Limb (tissue), 2 donors: ENCODE measurements at regions not wholly inside any gene's neighbourhood (a gene's known extent, or its start where the extent isn't known, plus 50 kb on each side); places are given as distances from the start of the nearest gene placed in this dataset.
A peak's percentile ranks its signal among the peaks of the same experiment; 100 is the strongest.
"Not testable (repeated sequence)": the region's sequence is repeated elsewhere in the genome, so short reads cannot be mapped to it uniquely, and the experiment has no call there.

Source experiments
- DNase-seq, 2 donors: peaks; one replicate each; pipeline ENCODE4 v3.0.0-alpha.2; 2016; ENCODE audit errors: extremely low spot score in 2 of 2

DNA sequence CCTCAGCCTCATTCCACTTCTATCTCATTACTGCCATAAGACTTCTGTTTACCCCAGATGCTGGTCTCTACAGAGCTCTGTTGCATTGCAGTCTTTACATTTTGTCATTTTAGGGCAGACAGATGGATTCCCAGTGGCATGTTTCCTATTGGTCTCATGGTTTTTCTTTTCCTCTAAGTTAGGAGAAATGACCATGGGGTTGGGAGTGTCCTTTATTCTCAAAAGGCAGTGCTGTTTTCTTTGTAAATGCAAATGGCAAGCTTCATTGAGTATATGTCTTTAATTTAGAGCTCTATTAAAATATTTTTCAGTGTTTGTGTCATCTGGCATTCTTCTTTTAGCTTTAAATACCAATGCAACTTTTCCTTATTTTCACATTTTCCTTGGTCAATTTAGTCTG lies 57.0 kb downstream of the MSTN start:
- no peak for DNase-seq

GRCh38 chr2:189999661-190000060 lies 62.9 kb downstream of the MSTN start:
- DNase-seq: no peak

DNA sequence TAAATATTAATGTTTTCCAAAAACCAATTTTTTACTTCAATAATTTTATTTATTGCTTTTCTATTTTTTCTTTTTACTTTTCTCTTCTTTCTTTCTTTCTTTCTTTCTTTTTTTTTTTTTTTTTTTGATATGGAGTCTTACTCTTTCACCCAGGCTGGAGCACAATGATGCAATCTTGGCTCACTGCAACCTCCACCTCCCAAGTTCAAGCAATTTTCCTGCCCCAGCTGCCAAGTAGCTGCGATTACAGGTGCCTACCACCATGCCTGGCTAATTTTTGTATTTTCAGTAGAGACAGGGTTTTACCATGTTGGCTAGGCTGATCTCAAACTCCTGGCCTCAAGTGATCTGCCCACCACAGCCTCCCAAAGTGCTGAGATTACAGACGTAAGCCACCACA lies 63.9 kb downstream of the MSTN start:
- DNase-seq: not testable (repeated sequence)

DNA sequence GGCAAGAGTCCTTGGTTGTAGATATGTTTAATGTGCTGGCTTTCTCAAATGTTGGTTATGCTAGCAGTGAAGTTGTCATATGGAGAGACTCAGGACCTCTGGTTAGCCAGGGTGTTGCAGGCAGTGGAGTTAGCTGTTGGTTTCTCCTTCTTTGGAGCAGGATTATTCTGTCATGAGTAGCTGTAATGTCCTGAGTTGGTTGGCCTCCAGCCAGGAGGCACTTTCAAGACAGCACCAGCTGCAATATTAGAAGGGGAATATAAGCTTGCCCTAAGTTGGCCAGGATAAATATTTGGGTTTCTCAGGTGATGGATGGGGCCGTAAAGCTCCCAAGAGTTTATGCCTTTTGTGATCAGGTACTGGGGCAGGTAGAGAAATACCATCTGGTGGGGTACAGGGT lies 65.5 kb downstream of the MSTN start:
- DNase-seq: no peak

DNA sequence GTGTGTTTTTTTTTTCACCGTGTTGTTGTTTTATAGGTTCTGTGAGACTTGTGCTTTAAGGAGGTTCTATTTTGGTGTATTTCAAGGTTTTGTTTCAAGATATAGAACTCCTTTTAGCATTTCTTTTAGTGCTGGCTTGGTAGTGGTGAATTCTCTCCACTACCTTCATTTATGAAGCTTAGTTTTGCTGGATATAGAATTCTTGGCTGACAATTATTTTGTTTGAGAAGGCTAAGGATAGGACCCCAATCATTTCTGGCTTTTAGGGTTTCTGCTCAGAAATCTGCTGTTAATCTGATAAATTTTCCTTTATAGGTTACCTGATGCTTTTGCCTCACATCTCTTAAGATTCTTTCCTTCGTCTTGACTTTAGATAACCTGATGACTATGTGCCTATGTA lies 66.8 kb downstream of the MSTN start:
- no peak for DNase-seq

- DNase-seq: no peak
Measured at GRCh38 chr2:189982780-189983394, 79.6 kb downstream of the MSTN start.

- no peak for DNase-seq
Measured at GRCh38 chr2:189982087-189982486, 80.4 kb downstream of the MSTN start.

- not testable (repeated sequence) for DNase-seq
Measured at GRCh38 chr2:189976488-189976887, 86.0 kb downstream of the MSTN start.

GRCh38 chr2:189960346-189960745 lies 102.2 kb downstream of the MSTN start:
- no peak for DNase-seq

- peak in 1 of 2 donors; percentile 64 for DNase-seq
Measured at GRCh38 chr2:189959450-189959849, 103.1 kb downstream of the MSTN start.

DNA sequence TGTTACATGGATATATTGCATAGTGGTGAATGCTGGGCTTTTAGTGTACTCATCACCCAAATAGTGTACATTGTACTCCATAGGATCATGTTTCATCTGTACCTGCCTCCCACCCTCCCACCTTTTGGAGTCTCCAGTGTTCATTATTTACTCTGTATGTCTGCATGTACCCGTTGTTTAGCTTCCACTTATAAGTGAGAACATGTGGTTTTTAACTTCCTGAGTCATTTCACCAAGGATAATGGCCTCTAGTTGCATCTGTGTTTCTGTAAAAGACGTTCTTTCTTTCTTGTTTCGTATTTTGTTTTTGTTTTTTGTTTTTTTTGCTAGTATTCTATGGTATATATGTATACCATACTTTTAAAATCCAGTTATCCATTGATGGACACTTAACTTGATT lies 107.5 kb downstream of the MSTN start:
- DNase-seq: no peak

- no peak for DNase-seq
Measured at GRCh38 chr2:189952536-189953109, 109.9 kb downstream of the MSTN start.

GRCh38 chr2:189951791-189952535 lies 110.6 kb downstream of the MSTN start:
- DNase-seq: no peak

GRCh38 chr2:189943009-189943408 lies 119.5 kb downstream of the MSTN start:
- no peak for DNase-seq

DNA sequence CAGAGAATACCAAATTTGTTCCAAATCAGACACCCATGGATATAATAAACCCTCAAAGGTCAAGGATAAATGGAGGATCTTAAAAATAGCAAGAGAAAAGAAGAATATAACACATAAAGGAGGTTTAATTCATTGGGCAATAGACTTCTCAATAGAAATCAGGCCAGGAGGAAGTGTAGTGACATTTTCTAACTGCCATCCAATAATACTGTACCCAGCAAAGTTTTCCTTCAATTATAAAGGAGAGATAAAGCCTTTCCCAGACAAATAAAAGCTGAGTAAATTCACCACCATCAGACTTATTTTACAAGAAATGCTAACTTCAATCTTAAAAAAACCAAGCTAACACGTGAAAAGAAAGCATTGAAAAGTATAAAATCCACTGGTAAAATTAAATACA lies 121.6 kb downstream of the MSTN start:
- no peak for DNase-seq

DNA sequence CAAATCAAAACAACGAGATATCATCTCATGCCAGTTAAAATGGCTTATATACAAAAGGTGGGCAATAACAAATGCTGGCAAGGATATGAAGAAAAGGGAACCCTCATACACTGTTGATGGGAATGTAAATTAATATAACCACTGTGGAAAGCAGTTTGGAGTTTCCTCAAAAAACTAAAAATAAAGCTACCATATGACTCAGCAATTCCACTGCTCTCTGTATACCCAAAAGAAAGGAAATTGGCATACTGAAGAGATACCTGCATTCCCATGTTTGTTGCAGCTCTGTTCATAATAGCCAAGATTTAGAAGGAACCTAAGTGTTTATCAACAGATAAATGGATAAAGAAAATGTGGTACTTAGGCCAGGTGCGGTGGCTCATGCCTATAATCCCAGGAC lies 124.8 kb downstream of the MSTN start:
- no peak for DNase-seq

GRCh38 chr2:189933911-189934399 lies 128.6 kb downstream of the MSTN start:
- DNase-seq: peak in 1 of 2 donors; percentile 32

GRCh38 chr2:189933041-189933440 lies 129.5 kb downstream of the MSTN start:
- DNase-seq: no peak

DNA sequence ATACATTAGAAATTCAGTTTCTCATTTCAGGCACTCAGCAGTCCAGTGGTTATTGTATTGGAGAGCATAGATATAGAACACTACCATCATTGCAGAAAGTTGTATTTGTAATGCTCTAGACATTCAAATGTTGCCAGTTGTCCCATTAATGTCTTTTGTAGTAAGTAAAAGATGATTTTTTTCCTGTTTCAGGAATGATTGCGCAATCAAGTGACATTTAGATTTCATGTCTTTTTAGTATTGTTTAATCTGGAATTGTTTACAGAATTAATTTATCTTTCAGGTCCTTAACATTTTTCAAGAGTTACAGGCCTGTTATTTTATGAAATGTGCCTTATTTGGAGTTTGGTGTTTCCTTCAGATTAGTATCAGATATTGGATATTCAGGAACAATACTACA lies 134.7 kb downstream of the MSTN start:
- no peak for DNase-seq
